Panc1 (cell line): ENCODE measurements at regions not wholly inside any gene's neighbourhood (a gene's known extent, or its start where the extent isn't known, plus 50 kb on each side); places are given as distances from the start of the nearest gene placed in this dataset.

ENCODE experiments used
- ATAC-seq: fragments of 200-7000 bp; cut with Tn5 transposase; 2 replicates; pipeline ENCODE4 v1.9.1; 2020; ENCODE audit warnings: mild to moderate bottlenecking, moderate library complexity
- BruUV-seq: library from RNA; stranded (reverse); fragments of 400-500 nt; replicated peaks from 2 replicates; lab custom pipeline; 2021; lab: Mats Ljungman, UMichigan
- CTCF ChIA-PET: fragments of 300-600 bp; sonication (Branson Sonifier 250); formaldehyde crosslinking; loops from one replicate; lab custom pipeline; 2022; ENCODE audit warnings: antibody characterized with exemption; lab: Charles Lee
- POLR2A ChIA-PET: fragments of 300-600 bp; sonication (Branson Sonifier 250); formaldehyde crosslinking; loops from one replicate; lab custom pipeline; 2022; ENCODE audit warnings: antibody characterized with exemption; lab: Charles Lee
- DNase-seq: peaks from one replicate; pipeline ENCODE4 v3.0.0-alpha.2; 2010; ENCODE audit warnings: low read depth, low spot score
- H3K27ac ChIP-seq: 2 replicates; pipeline ENCODE4 v1.5.1; 2011; ENCODE audit warnings: mild to moderate bottlenecking, low read length, inconsistent platforms
- H3K27me3 ChIP-seq: fragments of 200-500 bp; sonication (Bioruptor generic); 2 replicates; pipeline ENCODE4 v1.6.0; 2014; ENCODE audit warnings: low read length, inconsistent platforms; ENCODE audit not compliant: control insufficient read depth, insufficient read depth
- H3K36me3 ChIP-seq: fragments of 200-500 bp; sonication (Bioruptor generic); 2 replicates; pipeline ENCODE4 v1.5.1; 2014; ENCODE audit warnings: inconsistent platforms, mild to moderate bottlenecking, low read length, moderate library complexity; ENCODE audit not compliant: control insufficient read depth, insufficient read depth
- H3K4me1 ChIP-seq: 2 replicates; pipeline ENCODE4 v1.5.1; 2011; ENCODE audit warnings: inconsistent platforms, mild to moderate bottlenecking, low read length, moderate library complexity; ENCODE audit not compliant: control insufficient read depth, insufficient read depth
- H3K4me3 ChIP-seq, 2 experiments: 2 replicates each; pipeline ENCODE4 v1.5.1; 2011 to 2012; ENCODE audit warnings: low read depth in 2 of 2, low read length in 2 of 2, mild to moderate bottlenecking in 2 of 2, inconsistent platforms in 1 of 2, moderate library complexity in 1 of 2
- H3K9me3 ChIP-seq: fragments of 200-500 bp; sonication (Bioruptor generic); 2 replicates; pipeline ENCODE4 v1.5.1; 2014; ENCODE audit warnings: low read depth, mild to moderate bottlenecking, inconsistent platforms, low read length, moderate library complexity; ENCODE audit not compliant: control insufficient read depth, insufficient read depth
- CTCF ChIP-seq: fragments of 450-650 bp; IDR thresholded peaks from 2 replicates; pipeline ENCODE4 v1.5.1; 2017; ENCODE audit warnings: mild to moderate bottlenecking
- POLR2AphosphoS5 ChIP-seq: IDR thresholded peaks from 2 replicates; pipeline ENCODE4 v1.6.1; 2012; ENCODE audit warnings: mild to moderate bottlenecking, low read depth, low read length, moderate library complexity
- REST ChIP-seq, 2 experiments: IDR thresholded peaks; 2 replicates each; pipeline ENCODE4 v1.6.1; 2011 to 2012; ENCODE audit warnings: low read depth in 2 of 2, control low read depth in 1 of 2, low read length in 1 of 2, mild to moderate bottlenecking in 1 of 2, moderate library complexity in 1 of 2; ENCODE audit not compliant: insufficient read depth in 1 of 2
- SIN3A ChIP-seq: IDR thresholded peaks from 2 replicates; pipeline ENCODE4 v1.6.1; 2012; ENCODE audit warnings: low read depth, mild to moderate bottlenecking, low read length, moderate library complexity, borderline replicate concordance; ENCODE audit not compliant: insufficient read depth
- TCF7L2 ChIP-seq: IDR thresholded peaks from 2 replicates; pipeline ENCODE4 v1.6.1; 2011; ENCODE audit warnings: mild to moderate bottlenecking, low read depth, low read length, inconsistent platforms
- in situ Hi-C: cut with HindIII; loops from 2 replicates; pipeline ENCODE4 v1.10.0; 2016; ENCODE audit warnings: low sequenced_read_pairs, low pct_unique_long_range_greater_than_20kb
- intact Hi-C: fragments of 100-400 bp; cut with micrococcal nuclease; formaldehyde crosslinking; loops from one replicate; pipeline ENCODE4 v1.10.0; 2022; ENCODE audit not compliant: unreplicated experiment

GRCh38 chr7:132028144-132028920 lies 471.9 kb upstream of the PODXL start:
- H3K9me3 ChIP-seq: no peaks in the 10 kb centered on the region
- no peaks in the 10 kb centered on the region for H3K36me3 ChIP-seq
- TF ChIP-seq TCF7L2 (no peak), POLR2AphosphoS5 (no peak), REST (IDR thresholded peaks at IDR 0.05; ENCODE audit: insufficient read depth in 1 of 2, low read depth in 2 of 2, low read length in 1 of 2) (no peak), CTCF (no peak), SIN3A (no peak)
- in situ Hi-C loops: no loop called here
- intact Hi-C loops: no loop called here
- H3K27ac ChIP-seq: no peak overlapping the region
- BruUV-seq: no TSS peak
- no peaks in the 10 kb centered on the region for H3K27me3 ChIP-seq
- ATAC-seq (no peak), DNase-seq (no peak)
- H3K4me3 ChIP-seq: no peak overlapping the region
- no peaks in the 10 kb centered on the region for H3K4me1 ChIP-seq
- ChIA-PET CTCF (no interaction called here), POLR2A (interaction anchor here (0.6 kb wide), 1 partner anchor 873 kb away, joined by 3 read pairs; no protein-coding TSS in a partner anchor)

DNA sequence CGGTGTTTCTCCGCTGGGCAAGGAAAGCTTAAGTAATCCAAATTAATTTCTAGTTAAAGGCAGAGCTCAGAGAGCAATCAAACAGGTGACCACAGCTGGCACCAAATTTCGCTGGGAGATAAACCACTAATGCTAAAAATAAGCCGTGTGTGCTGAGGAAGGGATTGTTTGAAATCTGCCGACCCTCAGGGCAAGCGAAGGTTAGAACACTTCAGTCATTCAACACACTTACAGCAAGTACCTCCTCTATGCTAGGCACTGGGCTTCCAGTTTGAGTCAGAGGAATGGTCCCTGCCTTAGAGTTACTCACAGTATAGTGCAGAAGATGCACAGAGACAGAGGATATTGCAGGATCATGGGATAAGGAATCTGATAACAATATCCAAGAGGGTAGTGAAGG lies 467.9 kb upstream of the PODXL start:
- no TSS peak for BruUV-seq
- Histone ChIP-seq H3K9me3 (no peaks in the 10 kb centered on the region), H3K36me3 (no peaks in the 10 kb centered on the region), H3K4me1 (no peaks in the 10 kb centered on the region), H3K4me3 (no peak overlapping the region), H3K27me3 (no peaks in the 10 kb centered on the region), H3K27ac (no peak overlapping the region)
- CTCF ChIA-PET: no interaction called here
- TF ChIP-seq POLR2AphosphoS5 (no peak), CTCF (no peak), SIN3A (no peak), TCF7L2 (no peak)
- ATAC-seq (no peak), DNase-seq (no peak)
- POLR2A ChIA-PET: no interaction called here
- intact Hi-C loops: no loop called here
- in situ Hi-C loops: no loop called here
